K562 (cell line): ENCODE measurements at regions not wholly inside any gene's neighbourhood (a gene's known extent, or its start where the extent isn't known, plus 50 kb on each side); places are given as distances from the start of the nearest gene placed in this dataset.

ENCODE experiments used
- ATAC-seq: fragments of 200-7000 bp; cut with Tn5 transposase; 3 replicates; pipeline ENCODE4 v1.9.1; 2020; ENCODE audit warnings: moderate library complexity
- BruUV-seq: library from RNA; stranded (reverse); fragments of 400-500 nt; replicated peaks from 2 replicates; lab custom pipeline; 2021; lab: Mats Ljungman, UMichigan
- CTCF ChIA-PET: fragments of 300-600 bp; formaldehyde crosslinking; extraction: SDS; loops from one replicate; lab custom pipeline; 2021; ENCODE audit warnings: low intra/inter-chr PET ratio; lab: Yijun Ruan, JAX
- POLR2A ChIA-PET: fragments of 300-600, 350-650 bp; sonication (Branson Sonifier 250); formaldehyde crosslinking; extraction: SDS; loops from one replicate; lab custom pipeline; 2021; ENCODE audit warnings: antibody characterized with exemption, inconsistent platforms; lab: Yijun Ruan, JAX
- DNase-seq, 4 experiments: peaks; one replicate each; pipeline versions ENCODE4 v3.0.0 to v3.0.0-alpha.2; 2011 to 2018; ENCODE audit warnings: low spot score in 3 of 4, mixed read lengths in 3 of 4; ENCODE audit errors: extremely low read depth in 1 of 4
- FAIRE-seq: peaks from 2 replicates; lab custom pipeline; 2011; peaks lifted over from hg19 to GRCh38; lab: Jason Lieb, UNC
- H2AFZ ChIP-seq: 2 replicates; pipeline ENCODE4 v1.6.0; 2011; ENCODE audit warnings: low read depth, low read length, control low read depth, inconsistent platforms
- H3K27ac ChIP-seq: fragments of 200-600 bp; 3 replicates; pipeline ENCODE4 v1.8.0; 2011; ENCODE audit warnings: low read depth, mild to moderate bottlenecking, control low read depth, inconsistent platforms, low read length, moderate library complexity, mixed read lengths; ENCODE audit errors: extremely low read depth
- H3K27me3 ChIP-seq, 2 experiments: fragments of 300-600 bp in 1 of 2; 2 replicates in 1 of 2; 3 replicates in 1 of 2; pipeline versions ENCODE4 v1.6.0 to v1.8.0; 2011; ENCODE audit warnings: inconsistent platforms in 2 of 2, low read length in 2 of 2, mild to moderate bottlenecking in 1 of 2, mixed read lengths in 1 of 2, moderate library complexity in 1 of 2; ENCODE audit not compliant: control insufficient read depth in 2 of 2, insufficient read depth in 2 of 2
- H3K36me3 ChIP-seq: fragments of 300-600 bp; 3 replicates; pipeline ENCODE4 v1.8.0; 2011; ENCODE audit warnings: mild to moderate bottlenecking, low read length, inconsistent platforms; ENCODE audit not compliant: control insufficient read depth, insufficient read depth
- H3K4me1 ChIP-seq, 2 experiments: fragments of 200-600 bp in 1 of 2; replicated peaks in 1 of 2; 2 replicates in 1 of 2; 3 replicates in 1 of 2; pipeline versions ENCODE4 v1.5.1 to v1.8.0; 2011; ENCODE audit warnings: inconsistent platforms in 2 of 2, low read length in 2 of 2, mild to moderate bottlenecking in 1 of 2, mixed read lengths in 1 of 2, moderate library complexity in 1 of 2; ENCODE audit not compliant: control insufficient read depth in 2 of 2, insufficient read depth in 2 of 2
- H3K4me2 ChIP-seq: 2 replicates; pipeline ENCODE4 v1.6.1; 2011; ENCODE audit warnings: low read length, control low read depth, inconsistent platforms, mixed read lengths; ENCODE audit not compliant: insufficient read depth
- H3K4me3 ChIP-seq: fragments of 200-600 bp; sonication (generic), shearing (Covaris generic); 2 replicates; pipeline ENCODE4 v1.5.1; 2016; ENCODE audit warnings: control low read depth, inconsistent platforms
- H3K79me2 ChIP-seq: fragments of 200-600 bp; 3 replicates; pipeline ENCODE4 v1.8.0; 2011; ENCODE audit warnings: low read length, inconsistent platforms; ENCODE audit not compliant: control insufficient read depth, insufficient read depth
- H3K9ac ChIP-seq, 2 experiments: 2 replicates each; pipeline versions ENCODE4 v1.6.0 to v1.6.1; 2011; ENCODE audit warnings: low read depth in 2 of 2, low read length in 2 of 2, control low read depth in 1 of 2, inconsistent platforms in 1 of 2, mild to moderate bottlenecking in 1 of 2, mixed read lengths in 1 of 2; ENCODE audit not compliant: insufficient read depth in 1 of 2
- H3K9me1 ChIP-seq: one replicate; pipeline ENCODE4 v1.6.0; 2011; ENCODE audit warnings: inconsistent platforms, mild to moderate bottlenecking, low read length, moderate library complexity; ENCODE audit not compliant: control insufficient read depth, insufficient read depth
- H3K9me3 ChIP-seq: replicated peaks from 2 replicates; pipeline ENCODE4 v1.5.1; 2011; ENCODE audit warnings: low read depth, low read length, inconsistent platforms; ENCODE audit not compliant: control insufficient read depth, insufficient read depth
- H4K20me1 ChIP-seq: replicated peaks from 2 replicates; pipeline ENCODE4 v1.6.1; 2011; ENCODE audit warnings: low read length, inconsistent platforms, mixed read lengths; ENCODE audit not compliant: control insufficient read depth, insufficient read depth
- BCLAF1 ChIP-seq, 2 experiments: fragments of 450-650 bp in 1 of 2; IDR thresholded peaks; 2 replicates each; pipeline ENCODE4 v1.6.1; 2011 to 2017; ENCODE audit warnings: low read depth in 2 of 2, antibody characterized with exemption in 1 of 2, borderline replicate concordance in 1 of 2, low read length in 1 of 2, mild to moderate bottlenecking in 1 of 2, mixed read lengths in 1 of 2; ENCODE audit not compliant: control insufficient read depth in 1 of 2
- BRD4 ChIP-seq: fragments of 200-600 bp; sonication (generic); IDR thresholded peaks from 2 replicates; pipeline ENCODE4 v1.6.1; 2017; ENCODE audit warnings: inconsistent platforms
- CHD7 ChIP-seq: fragments of 200-600 bp; sonication (generic); IDR thresholded peaks from one replicate; pipeline ENCODE4 v1.6.1; 2012; ENCODE audit warnings: mild to moderate bottlenecking, low read depth, low read length, inconsistent platforms
- NEUROD1 ChIP-seq: fragments of 150-350 bp; IDR thresholded peaks from 2 replicates; pipeline ENCODE4 v1.6.1; 2014; ENCODE audit warnings: borderline replicate concordance, low read length, low read depth; ENCODE audit not compliant: partially characterized antibody
- NR3C1 ChIP-seq: sonication (generic); formaldehyde crosslinking; IDR thresholded peaks from 2 replicates; pipeline ENCODE4 v1.8.1; 2022; ENCODE audit warnings: missing genetic modification reagents
- PML ChIP-seq: IDR thresholded peaks from 2 replicates; pipeline ENCODE4 v1.6.1; 2012; ENCODE audit warnings: low read length, inconsistent platforms
- RNF2 ChIP-seq: sonication (generic); IDR thresholded peaks from 2 replicates; pipeline ENCODE4 v1.6.1; 2016
- ZNF436 ChIP-seq: fragments of 250-450, 450-650 bp; sonication (Bioruptor Pico); formaldehyde crosslinking; IDR thresholded peaks from 2 replicates; pipeline ENCODE4 v1.7.0; 2020; ENCODE audit warnings: mild to moderate bottlenecking
- WGBS: fragments of 100-300 bp; shearing (Covaris generic); methylation state at CpG from one replicate; pipeline ENCODE4 v1.1.6; 2016; ENCODE audit warnings: low coverage, mixed read lengths; ENCODE audit not compliant: insufficient coverage; ENCODE audit errors: missing lambda C conversion rate; 5-methylcytosine and 5-hydroxymethylcytosine counted together
- in situ Hi-C: fragments of 300-500 bp; cut with MboI; formaldehyde crosslinking; loops from 4 replicates; pipeline ENCODE4 v1.15.0; 2018; ENCODE audit warnings: inconsistent platforms, mixed read lengths
- intact Hi-C: fragments of 100-400 bp; cut with micrococcal nuclease; formaldehyde crosslinking; loops from 2 replicates; pipeline ENCODE4 v1.14.2; 2022

GRCh38 chr2:121102941-121103340, 182.1 kb downstream of the TFCP2L1 start:
- WGBS, result 0% methylated on average over 2 of the region's 2 CpGs
- in situ Hi-C loops, result no loop called here
- no peak for FAIRE-seq
- TF ChIP-seq PML (no peak), RNF2 (no peak), NR3C1 (CRISPR knock-in tag) (no peak), BCLAF1 (IDR thresholded peaks at IDR 0.05; ENCODE audit: borderline replicate concordance in 1 of 2, control insufficient read depth in 1 of 2, low read depth in 2 of 2, low read length in 1 of 2) (no peak), NEUROD1 (no peak), BRD4 (no peak), ZNF436 (CRISPR knock-in tag) (no peak), CHD7 (no peak)

More at GRCh38 chr2:121102941-121103340, 182.1 kb downstream of the TFCP2L1 start:
- ChIA-PET CTCF (no interaction called here), POLR2A (interaction anchor here (1.0 kb wide), 1 partner anchor 12 kb away, joined by 3 read pairs; no protein-coding TSS in a partner anchor)
- H3K9me3 ChIP-seq, result no peaks in the 10 kb centered on the region
- no peak overlapping the region for H3K4me2 ChIP-seq
- no peaks in the 10 kb centered on the region for H3K36me3 ChIP-seq
- no peak overlapping the region for H3K4me3 ChIP-seq
- no peak overlapping the region for H3K9ac ChIP-seq
- DNase-seq (no peak), ATAC-seq (no peak)
- no peaks in the 10 kb centered on the region for H3K79me2 ChIP-seq
- no peak overlapping the region for H3K27ac ChIP-seq
- no peaks in the 10 kb centered on the region for H3K4me1 ChIP-seq
- 0 out of 2 replicates have a peak, but pooled peaks cover 4% of the 10 kb centered on the region for H4K20me1 ChIP-seq
- H3K27me3 ChIP-seq, result peaks cover 0 to 31% of the 10 kb centered on the region in 2 experiments; a peak in 4 of 5 replicates
- BruUV-seq, result no TSS peak
- intact Hi-C loops, result no loop called here
- no peak overlapping the region for H2AFZ ChIP-seq
- H3K9me1 ChIP-seq, result no peaks in the 10 kb centered on the region
